Tibial nerve (tissue), 4 donors: ENCODE measurements at regions not wholly inside any gene's neighbourhood (a gene's known extent, or its start where the extent isn't known, plus 50 kb on each side); places are given as distances from the start of the nearest gene placed in this dataset.

Experiments
- DNase-seq, 2 donors: peaks; one replicate each; pipeline ENCODE4 v3.0.0-alpha.2; 2019; ENCODE audit warnings: low spot score in 2 of 2
- H3K27ac ChIP-seq, 4 donors: fragments of 200-600 bp; sonication (generic) in 3 of 4; one replicate each; pipeline ENCODE4 v1.5.1; 2017 to 2019; ENCODE audit warnings: mild to moderate bottlenecking in 1 of 4
- H3K27me3 ChIP-seq, 2 donors: fragments of 200-600 bp; sonication (generic) in 1 of 2; one replicate each; pipeline versions ENCODE4 v1.5.1 to v1.6.0; 2017 to 2019
- H3K36me3 ChIP-seq, 3 donors: fragments of 200-600 bp; sonication (generic); one replicate each; pipeline ENCODE4 v1.5.1; 2018 to 2019
- H3K4me1 ChIP-seq, 4 donors: fragments of 200-600 bp; sonication (generic) in 3 of 4; one replicate each; pipeline ENCODE4 v1.5.1; 2017 to 2019
- H3K4me3 ChIP-seq, 4 donors: fragments of 200-600 bp; sonication (generic) in 3 of 4; one replicate each; pipeline ENCODE4 v1.5.1; 2017 to 2019; ENCODE audit warnings: mild to moderate bottlenecking in 1 of 4, moderate library complexity in 1 of 4
- H3K9me3 ChIP-seq, 4 donors: fragments of 200-600 bp; sonication (generic) in 3 of 4; one replicate each; pipeline ENCODE4 v1.5.1; 2017 to 2019
- EP300 ChIP-seq, 2 donors: sonication (generic); formaldehyde crosslinking; IDR thresholded peaks; one replicate each; pipeline ENCODE4 v1.6.1; 2017; ENCODE audit warnings: antibody characterized with exemption in 2 of 2, mild to moderate bottlenecking in 1 of 2
- POLR2A ChIP-seq, 2 donors: fragments of 450-650 bp; IDR thresholded peaks; one replicate each; pipeline ENCODE4 v1.6.1; 2017; ENCODE audit warnings: antibody characterized with exemption in 2 of 2, mild to moderate bottlenecking in 2 of 2, moderate library complexity in 2 of 2
- WGBS, 2 donors: methylation state at CpG; one replicate each; pipeline ENCODE4 v1.1.5; 2018; 5-methylcytosine and 5-hydroxymethylcytosine counted together
- TF ChIP-seq, protein P1 (sequence below), 5 experiments: fragments of 200-600 bp in 3 of 5; fragments of 450-650 bp in 2 of 5; sonication (generic) in 3 of 5; IDR thresholded peaks; one replicate each; pipeline ENCODE4 v1.5.1; 2016 to 2019; ENCODE audit warnings: antibody characterized with exemption in 5 of 5, mild to moderate bottlenecking in 3 of 5, moderate library complexity in 2 of 5

GRCh38 chr11:64450168-64450560, 91.2 kb downstream of the RPS6KA4 start:
- peaks cover 0 to 24% (median 14%) of the 10 kb centered on the region in 4 donors for H3K4me1 ChIP-seq
- TF ChIP-seq, protein P1, sequence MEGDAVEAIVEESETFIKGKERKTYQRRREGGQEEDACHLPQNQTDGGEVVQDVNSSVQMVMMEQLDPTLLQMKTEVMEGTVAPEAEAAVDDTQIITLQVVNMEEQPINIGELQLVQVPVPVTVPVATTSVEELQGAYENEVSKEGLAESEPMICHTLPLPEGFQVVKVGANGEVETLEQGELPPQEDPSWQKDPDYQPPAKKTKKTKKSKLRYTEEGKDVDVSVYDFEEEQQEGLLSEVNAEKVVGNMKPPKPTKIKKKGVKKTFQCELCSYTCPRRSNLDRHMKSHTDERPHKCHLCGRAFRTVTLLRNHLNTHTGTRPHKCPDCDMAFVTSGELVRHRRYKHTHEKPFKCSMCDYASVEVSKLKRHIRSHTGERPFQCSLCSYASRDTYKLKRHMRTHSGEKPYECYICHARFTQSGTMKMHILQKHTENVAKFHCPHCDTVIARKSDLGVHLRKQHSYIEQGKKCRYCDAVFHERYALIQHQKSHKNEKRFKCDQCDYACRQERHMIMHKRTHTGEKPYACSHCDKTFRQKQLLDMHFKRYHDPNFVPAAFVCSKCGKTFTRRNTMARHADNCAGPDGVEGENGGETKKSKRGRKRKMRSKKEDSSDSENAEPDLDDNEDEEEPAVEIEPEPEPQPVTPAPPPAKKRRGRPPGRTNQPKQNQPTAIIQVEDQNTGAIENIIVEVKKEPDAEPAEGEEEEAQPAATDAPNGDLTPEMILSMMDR (IDR thresholded peaks at IDR 0.05): no peak
- TF ChIP-seq POLR2A (IDR thresholded peaks at IDR 0.05): no peak
- H3K27me3 ChIP-seq: peaks cover 0 to 9% of the 10 kb centered on the region in 2 donors
- no peak overlapping the region for H3K27ac ChIP-seq
- H3K4me3 ChIP-seq: peak overlapping the region in 1 of 4 donors; percentile 44
- no peak for DNase-seq
- WGBS, 2 donors: 91 to 95% methylated on average over 2 of the region's 2 CpGs
- no peaks in the 10 kb centered on the region for H3K36me3 ChIP-seq
- peaks cover 0 to 8% (median 0%) of the 10 kb centered on the region in 4 donors for H3K9me3 ChIP-seq

- peaks cover 0 to 9% of the 10 kb centered on the region in 2 donors for H3K27me3 ChIP-seq
- no peak overlapping the region for H3K27ac ChIP-seq
- peaks cover 0 to 24% (median 14%) of the 10 kb centered on the region in 4 donors for H3K4me1 ChIP-seq
- H3K4me3 ChIP-seq: no peak overlapping the region
- H3K9me3 ChIP-seq: peaks cover 0 to 8% (median 0%) of the 10 kb centered on the region in 4 donors
- no peaks in the 10 kb centered on the region for H3K36me3 ChIP-seq
- TF ChIP-seq POLR2A (IDR thresholded peaks at IDR 0.05) (no peak), EP300 (IDR thresholded peaks at IDR 0.05) (no peak)
- TF ChIP-seq, protein P1 (IDR thresholded peaks at IDR 0.05): no peak
- DNase-seq: no peak
- WGBS, 2 donors: 68 to 79% methylated on average over 6 to 7 of the region's 7 CpGs
These were observed 92.9 kb downstream of the RPS6KA4 start for GRCh38 chr11:64451856-64452255.

- Histone ChIP-seq H3K36me3 (no peaks in the 10 kb centered on the region), H3K27me3 (peaks cover 0 to 9% of the 10 kb centered on the region in 2 donors), H3K4me3 (no peak overlapping the region), H3K27ac (no peak overlapping the region), H3K9me3 (peaks cover 0 to 8% (median 0%) of the 10 kb centered on the region in 4 donors), H3K4me1 (peaks cover 0 to 16% (median 11%) of the 10 kb centered on the region in 4 donors)
- WGBS, 2 donors: 45 to 58% methylated on average over 1 of the region's 1 CpG
- no peak for DNase-seq
- TF ChIP-seq EP300 (IDR thresholded peaks at IDR 0.05): no peak
- TF ChIP-seq, protein P1 (IDR thresholded peaks at IDR 0.05): no peak
These were observed 94.5 kb downstream of the RPS6KA4 start for GRCh38 chr11:64453466-64453865.

GRCh38 chr11:64455456-64456261, 96.7 kb downstream of the RPS6KA4 start:
- Histone ChIP-seq H3K4me1 (no peaks in the 10 kb centered on the region), H3K27me3 (no peaks in the 10 kb centered on the region), H3K36me3 (no peaks in the 10 kb centered on the region), H3K4me3 (no peak overlapping the region), H3K9me3 (peaks cover 0 to 8% (median 0%) of the 10 kb centered on the region in 4 donors), H3K27ac (no peak overlapping the region)
- 82 to 88% methylated on average over 16 to 22 of the region's 22 CpGs for WGBS, 2 donors
- no peak for DNase-seq
- TF ChIP-seq, protein P1 (IDR thresholded peaks at IDR 0.05): no peak
- TF ChIP-seq POLR2A (IDR thresholded peaks at IDR 0.05) (no peak), EP300 (IDR thresholded peaks at IDR 0.05) (no peak)

GRCh38 chr11:64456509-64457320, 97.8 kb downstream of the RPS6KA4 start:
- no peak for TF ChIP-seq EP300 (IDR thresholded peaks at IDR 0.05)
- TF ChIP-seq, protein P1 (IDR thresholded peaks at IDR 0.05): no peak
- no peak for TF ChIP-seq POLR2A (IDR thresholded peaks at IDR 0.05)
- H3K36me3 ChIP-seq: no peaks in the 10 kb centered on the region
- no peaks in the 10 kb centered on the region for H3K4me1 ChIP-seq
- H3K27me3 ChIP-seq: no peaks in the 10 kb centered on the region
- WGBS, 2 donors: 90 to 93% methylated on average over 22 of the region's 23 CpGs
- no peak overlapping the region for H3K27ac ChIP-seq
- no peak overlapping the region for H3K4me3 ChIP-seq
- peaks cover 0 to 8% (median 0%) of the 10 kb centered on the region in 4 donors for H3K9me3 ChIP-seq
- DNase-seq: no peak
